Tibial nerve (tissue), 4 donors: ENCODE measurements at regions not wholly inside any gene's neighbourhood (a gene's known extent, or its start where the extent isn't known, plus 50 kb on each side); places are given as distances from the start of the nearest gene placed in this dataset.

Experiments
- CTCF ChIP-seq, 5 experiments: fragments of 200-600 bp in 3 of 5; fragments of 450-650 bp in 2 of 5; sonication (generic) in 3 of 5; IDR thresholded peaks; one replicate each; pipeline ENCODE4 v1.5.1; 2016 to 2019; ENCODE audit warnings: antibody characterized with exemption in 5 of 5, mild to moderate bottlenecking in 3 of 5, moderate library complexity in 2 of 5
- EP300 ChIP-seq, 2 donors: sonication (generic); formaldehyde crosslinking; IDR thresholded peaks; one replicate each; pipeline ENCODE4 v1.6.1; 2017; ENCODE audit warnings: antibody characterized with exemption in 2 of 2, mild to moderate bottlenecking in 1 of 2
- POLR2A ChIP-seq, 2 donors: fragments of 450-650 bp; IDR thresholded peaks; one replicate each; pipeline ENCODE4 v1.6.1; 2017; ENCODE audit warnings: antibody characterized with exemption in 2 of 2, mild to moderate bottlenecking in 2 of 2, moderate library complexity in 2 of 2

- TF ChIP-seq CTCF (IDR thresholded peaks at IDR 0.05), result no peak
- no peak for TF ChIP-seq POLR2A (IDR thresholded peaks at IDR 0.05)
- no peak for TF ChIP-seq EP300 (IDR thresholded peaks at IDR 0.05)
Measured at GRCh38 chr3:177672252-177672911, 475.1 kb upstream of the TBL1XR1 start.
